GM13976 (cell line): ENCODE measurements at regions not wholly inside any gene's neighbourhood (a gene's known extent, or its start where the extent isn't known, plus 50 kb on each side); places are given as distances from the start of the nearest gene placed in this dataset.

ENCODE experiments used
- DNase-seq: peaks from one replicate; pipeline ENCODE4 v3.0.0; 2012; ENCODE audit warnings: low spot score
- CTCF ChIP-seq: IDR thresholded peaks from 2 replicates; pipeline ENCODE4 v1.5.1; 2012; ENCODE audit warnings: borderline replicate concordance, mild to moderate bottlenecking; ENCODE audit not compliant: insufficient read depth; ENCODE audit errors: extremely low read depth, missing control alignments, control extremely low read depth
- in situ Hi-C: fragments of 300-500 bp; cut with MboI; formaldehyde crosslinking; loops from one replicate; pipeline ENCODE4 v1.12.0; 2022; ENCODE audit warnings: low sequenced_read_pairs, mixed read lengths, inconsistent platforms; ENCODE audit not compliant: unreplicated experiment

GRCh38 chr17:72515291-72516065, 394.7 kb downstream of the SOX9 start:
- DNase-seq: no peak
- TF ChIP-seq CTCF: no peak
- in situ Hi-C loops: no loop called here

GRCh38 chr17:72516772-72517399, 396.1 kb downstream of the SOX9 start:
- no peak for DNase-seq
- in situ Hi-C loops: no loop called here
- no peak for TF ChIP-seq CTCF

GRCh38 chr17:72517413-72518158, 396.8 kb downstream of the SOX9 start:
- DNase-seq: no peak
- in situ Hi-C loops: no loop called here
- no peak for TF ChIP-seq CTCF

- DNase-seq: no peak
These were observed 397.4 kb downstream of the SOX9 start for GRCh38 chr17:72518159-72518732.

GRCh38 chr17:72518753-72519597, 398.2 kb downstream of the SOX9 start:
- in situ Hi-C loops: no loop called here
- no peak for DNase-seq
- no peak for TF ChIP-seq CTCF

More at GRCh38 chr17:72518159-72518732, 397.4 kb downstream of the SOX9 start:
- in situ Hi-C loops: no loop called here
- TF ChIP-seq CTCF: no peak

GRCh38 chr17:72519598-72519936, 398.7 kb downstream of the SOX9 start:
- in situ Hi-C loops: no loop called here
- no peak for TF ChIP-seq CTCF
- no peak for DNase-seq
